IMR-90 (cell line): ENCODE measurements at regions not wholly inside any gene's neighbourhood (a gene's known extent, or its start where the extent isn't known, plus 50 kb on each side); places are given as distances from the start of the nearest gene placed in this dataset.

Experiments
- ATAC-seq: fragments of 200-7000 bp; cut with Tn5 transposase; 2 replicates; pipeline ENCODE4 v1.9.1; 2020; ENCODE audit warnings: low read depth, mild to moderate bottlenecking, moderate library complexity
- BruUV-seq: library from RNA; stranded (reverse); fragments of 400-500 nt; replicated peaks from 2 replicates; lab custom pipeline; 2021; lab: Mats Ljungman, UMichigan
- CTCF ChIA-PET: fragments of 300-600 bp; formaldehyde crosslinking; extraction: SDS; loops from one replicate; lab custom pipeline; 2021; ENCODE audit warnings: antibody characterized with exemption; lab: Yijun Ruan, JAX
- POLR2A ChIA-PET: fragments of 300-600 bp; sonication (Branson Sonifier 250); formaldehyde crosslinking; loops from one replicate; lab custom pipeline; 2022; ENCODE audit warnings: antibody characterized with exemption; ENCODE audit not compliant: unreplicated experiment; lab: Charles Lee
- DNase-seq: peaks from one replicate; pipeline ENCODE4 v3.0.0; 2013
- H2AFZ ChIP-seq: replicated peaks from 2 replicates; pipeline ENCODE3; 2013; ENCODE audit warnings: low read length, mild to moderate bottlenecking; ENCODE audit not compliant: poor library complexity
- H2AK5ac ChIP-seq: 2 replicates; pipeline ENCODE4 v1.6.1; 2013; ENCODE audit warnings: low read depth, low read length, inconsistent platforms
- H2AK9ac ChIP-seq: replicated peaks from 2 replicates; pipeline ENCODE3; 2013; ENCODE audit warnings: mild to moderate bottlenecking, low read depth, low read length, moderate library complexity; ENCODE audit not compliant: poor library complexity
- H2BK120ac ChIP-seq: 2 replicates; pipeline ENCODE4 v1.6.1; 2013; ENCODE audit warnings: low read depth, low read length, inconsistent platforms
- H2BK15ac ChIP-seq: 3 replicates; pipeline ENCODE4 v1.6.1; 2013; ENCODE audit warnings: low read depth, low read length, inconsistent platforms
- H2BK20ac ChIP-seq: 2 replicates; pipeline ENCODE4 v1.6.1; 2013; ENCODE audit warnings: low read depth, mild to moderate bottlenecking, inconsistent platforms, low read length, moderate library complexity
- H2BK5ac ChIP-seq: 2 replicates; pipeline ENCODE4 v1.6.1; 2013; ENCODE audit warnings: mild to moderate bottlenecking, low read depth, low read length, inconsistent platforms; ENCODE audit not compliant: poor library complexity, severe bottlenecking
- H3K14ac ChIP-seq: replicated peaks from 2 replicates; pipeline ENCODE4 v1.6.1; 2013; ENCODE audit warnings: low read depth, low read length, inconsistent platforms
- H3K18ac ChIP-seq: 2 replicates; pipeline ENCODE4 v1.6.1; 2013; ENCODE audit warnings: low read depth, low read length, control low read depth
- H3K23ac ChIP-seq: 2 replicates; pipeline ENCODE4 v1.6.1; 2013; ENCODE audit warnings: low read depth, low read length, inconsistent platforms
- H3K27ac ChIP-seq: 2 replicates; pipeline ENCODE4 v1.5.1; 2013; ENCODE audit warnings: mild to moderate bottlenecking, control low read depth, low read length; ENCODE audit not compliant: insufficient read depth
- H3K27me3 ChIP-seq: 2 replicates; pipeline ENCODE4 v1.6.1; 2013; ENCODE audit warnings: low read length; ENCODE audit not compliant: control insufficient read depth, insufficient read depth
- H3K36me3 ChIP-seq: 2 replicates; pipeline ENCODE4 v1.6.1; 2013; ENCODE audit warnings: low read length, mixed read lengths; ENCODE audit not compliant: control insufficient read depth, insufficient read depth
- H3K4ac ChIP-seq: 2 replicates; pipeline ENCODE4 v1.6.1; 2013; ENCODE audit warnings: low read depth, low read length, inconsistent platforms
- H3K4me1 ChIP-seq: 2 replicates; pipeline ENCODE4 v1.6.1; 2013; ENCODE audit warnings: low read length, mixed read lengths; ENCODE audit not compliant: control insufficient read depth, insufficient read depth
- H3K4me2 ChIP-seq: 2 replicates; pipeline ENCODE4 v1.6.1; 2013; ENCODE audit warnings: low read depth, mild to moderate bottlenecking, control low read depth, low read length, moderate library complexity
- H3K4me3 ChIP-seq: 2 replicates; pipeline ENCODE4 v1.5.1; 2013; ENCODE audit warnings: low read depth, mild to moderate bottlenecking, control low read depth, low read length, moderate library complexity; ENCODE audit not compliant: insufficient read depth
- H3K56ac ChIP-seq: 2 replicates; pipeline ENCODE4 v1.6.1; 2013; ENCODE audit warnings: low read length, inconsistent platforms; ENCODE audit not compliant: insufficient read depth; ENCODE audit errors: extremely low read depth
- H3K79me1 ChIP-seq, 2 experiments: 2 replicates each; pipeline ENCODE4 v1.6.1; 2013; ENCODE audit warnings: low read length in 2 of 2, inconsistent platforms in 1 of 2, low read depth in 1 of 2
- H3K9ac ChIP-seq: 2 replicates; pipeline ENCODE4 v1.6.1; 2013; ENCODE audit warnings: low read depth, low read length, control low read depth
- H3K9me1 ChIP-seq: 2 replicates; pipeline ENCODE4 v1.6.1; 2013; ENCODE audit warnings: low read length, inconsistent platforms; ENCODE audit not compliant: insufficient read depth
- H3K9me3 ChIP-seq: 2 replicates; pipeline ENCODE4 v1.6.1; 2013; ENCODE audit warnings: low read length; ENCODE audit not compliant: control insufficient read depth, insufficient read depth
- H4K20me1 ChIP-seq: 2 replicates; pipeline ENCODE4 v1.6.1; 2013; ENCODE audit warnings: low read length, inconsistent platforms; ENCODE audit not compliant: insufficient read depth
- H4K5ac ChIP-seq: 2 replicates; pipeline ENCODE4 v1.6.1; 2013; ENCODE audit warnings: mild to moderate bottlenecking, low read depth, low read length, control low read depth
- H4K8ac ChIP-seq, 2 experiments: 2 replicates each; pipeline ENCODE4 v1.6.1; 2013; ENCODE audit warnings: low read depth in 2 of 2, low read length in 2 of 2, control low read depth in 1 of 2, inconsistent platforms in 1 of 2
- H4K91ac ChIP-seq: 2 replicates; pipeline ENCODE4 v1.6.1; 2013; ENCODE audit warnings: low read depth, low read length, inconsistent platforms; ENCODE audit not compliant: insufficient read depth
- CEBPB ChIP-seq: IDR thresholded peaks from 2 replicates; pipeline ENCODE4 v1.6.1; 2012; ENCODE audit warnings: low read depth, low read length, improper control_type of control experiment
- CHD1 ChIP-seq: IDR thresholded peaks from 2 replicates; pipeline ENCODE4 v1.6.1; 2012; ENCODE audit warnings: low read depth, low read length, improper control_type of control experiment
- FOS ChIP-seq: fragments of 150-350 bp; IDR thresholded peaks from 2 replicates; pipeline ENCODE4 v1.6.1; 2016; ENCODE audit warnings: low read depth, low read length
- MXI1 ChIP-seq: IDR thresholded peaks from 2 replicates; pipeline ENCODE4 v1.6.1; 2012; ENCODE audit warnings: low read depth, mild to moderate bottlenecking, low read length, moderate library complexity, borderline replicate concordance
- NFE2L2 ChIP-seq: fragments of 150-350 bp; IDR thresholded peaks from 2 replicates; pipeline ENCODE4 v1.6.1; 2016; ENCODE audit warnings: low read depth, mild to moderate bottlenecking, low read length
- POLR2A ChIP-seq: IDR thresholded peaks from 2 replicates; pipeline ENCODE4 v1.6.1; 2012; ENCODE audit warnings: mild to moderate bottlenecking, low read depth, low read length
- RAD21 ChIP-seq: IDR thresholded peaks from 2 replicates; pipeline ENCODE4 v1.6.1; 2012; ENCODE audit warnings: low read length, improper control_type of control experiment
- RFX5 ChIP-seq: IDR thresholded peaks from 2 replicates; pipeline ENCODE4 v1.8.0; 2012; ENCODE audit warnings: low read depth, mild to moderate bottlenecking, low read length, moderate library complexity
- USF2 ChIP-seq: fragments of 150-350 bp; IDR thresholded peaks from 2 replicates; pipeline ENCODE4 v1.6.1; 2017; ENCODE audit warnings: mild to moderate bottlenecking, antibody characterized with exemption, low read length, low read depth
- dilution Hi-C: fragments of 300-500 bp; cut with HindIII; formaldehyde crosslinking; loops from one replicate; pipeline ENCODE4 v1.14.3; 2018; ENCODE audit warnings: low sequenced_read_pairs; ENCODE audit not compliant: unreplicated experiment
- in situ Hi-C: fragments of 300-500 bp; cut with MboI; formaldehyde crosslinking; loops from 3 replicates; pipeline ENCODE4 v1.14.3; 2019; ENCODE audit warnings: low sequenced_read_pairs, inconsistent platforms, mixed read lengths
- intact Hi-C: fragments of 100-400 bp; cut with micrococcal nuclease; formaldehyde crosslinking; loops from 2 replicates; pipeline ENCODE4 v1.10.0; 2022

GRCh38 chrX:109266034-109266433 is 215.9 kb downstream of the GUCY2F start:
- DNase-seq (no peak), ATAC-seq (no peak)
- no peaks in the 10 kb centered on the region for H3K4me1 ChIP-seq
- in situ Hi-C loops, result no loop called here
- dilution Hi-C loops, result no loop called here
- H3K79me1 ChIP-seq, result no peaks in the 10 kb centered on the region
- H3K27ac ChIP-seq, result no peak overlapping the region
- no peak overlapping the region for H3K4me3 ChIP-seq
- H2BK20ac ChIP-seq, result no peak overlapping the region
- H2BK15ac ChIP-seq, result no peak overlapping the region
- H3K9ac ChIP-seq, result no peak overlapping the region
- H3K4ac ChIP-seq, result no peak overlapping the region
- H2BK5ac ChIP-seq, result no peak overlapping the region
- no peaks in the 10 kb centered on the region for H3K9me1 ChIP-seq
- H3K9me3 ChIP-seq, result no peaks in the 10 kb centered on the region; the same call in 1 of the 2 replicates
- H2AFZ ChIP-seq, result no peak overlapping the region
- H2AK9ac ChIP-seq, result no peak overlapping the region
- no peak overlapping the region for H4K91ac ChIP-seq
- H2AK5ac ChIP-seq, result no peak overlapping the region
- no peak overlapping the region for H3K18ac ChIP-seq
- no peak overlapping the region for H3K4me2 ChIP-seq
- H3K23ac ChIP-seq, result no peak overlapping the region
- no peak overlapping the region for H3K14ac ChIP-seq
- POLR2A ChIA-PET, result no interaction called here
- no peaks in the 10 kb centered on the region for H4K20me1 ChIP-seq
- H4K8ac ChIP-seq, result no peak overlapping the region
- CTCF ChIA-PET, result no interaction called here
- no peak overlapping the region for H2BK120ac ChIP-seq
- H3K36me3 ChIP-seq, result no peaks in the 10 kb centered on the region
- intact Hi-C loops, result no loop called here
- H3K56ac ChIP-seq, result no peak overlapping the region
- TF ChIP-seq FOS (no peak), CEBPB (no peak), USF2 (no peak), RFX5 (no peak), POLR2A (no peak), RAD21 (no peak), CHD1 (no peak), NFE2L2 (no peak), MXI1 (no peak)
- no TSS peak for BruUV-seq
- H4K5ac ChIP-seq, result no peak overlapping the region
- H3K27me3 ChIP-seq, result no peaks in the 10 kb centered on the region; the same call in 1 of the 2 replicates
